Stimulated activated CD8-positive, alpha-beta memory T cell treated with anti-CD3 and anti-CD28 coated beads, Interleukin-2, amount 100 ng/mL, for 1 hour (primary cell): ENCODE measurements at regions not wholly inside any gene's neighbourhood (a gene's known extent, or its start where the extent isn't known, plus 50 kb on each side); places are given as distances from the start of the nearest gene placed in this dataset.

ENCODE experiments used
- DNase-seq, 2 donors: peaks; one replicate each; pipeline ENCODE4 v3.0.0-alpha.2; 2020; ENCODE audit warnings: low read depth in 2 of 2

DNA sequence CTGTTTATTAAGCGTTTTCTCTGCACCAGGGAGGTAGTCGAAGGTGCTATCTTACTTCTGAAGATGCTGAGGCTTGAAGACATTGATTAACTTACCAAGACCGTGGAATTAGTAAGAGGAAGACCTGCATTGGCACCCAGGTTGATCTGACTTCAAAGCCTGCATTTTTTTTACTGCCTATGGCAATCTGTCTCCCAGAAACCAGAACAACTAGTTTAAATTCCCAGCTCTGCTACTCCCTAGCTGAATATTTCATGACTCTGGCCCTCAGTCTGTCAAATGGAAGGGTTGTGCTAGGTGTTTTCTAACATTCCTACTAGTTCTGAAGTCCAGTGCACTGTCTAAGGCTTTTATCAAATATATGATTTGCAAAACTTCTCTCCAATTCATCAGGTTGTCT lies 52.0 kb upstream of the GRAMD1B start:
- DNase-seq = no peak

DNA sequence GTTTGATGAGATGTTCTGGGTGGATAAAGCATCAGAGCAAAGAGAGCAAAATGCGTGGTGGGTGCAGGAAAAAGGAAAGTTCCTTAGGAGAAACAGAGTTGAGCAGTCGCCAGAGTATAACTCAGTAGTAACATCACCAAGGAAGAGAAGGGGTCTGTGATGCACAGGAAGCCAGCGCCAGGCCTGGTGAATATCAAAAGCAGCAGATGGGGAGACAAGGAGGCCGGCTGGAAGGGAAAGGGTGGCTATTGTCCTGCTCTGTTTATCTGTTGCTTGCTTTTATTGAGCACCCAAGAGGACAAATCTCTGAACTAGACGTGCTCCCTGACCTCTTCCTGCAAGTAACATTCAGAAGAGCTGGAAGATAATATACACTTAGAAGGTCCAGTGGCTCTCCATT lies 52.7 kb upstream of the GRAMD1B start:
- DNase-seq = no peak

DNA sequence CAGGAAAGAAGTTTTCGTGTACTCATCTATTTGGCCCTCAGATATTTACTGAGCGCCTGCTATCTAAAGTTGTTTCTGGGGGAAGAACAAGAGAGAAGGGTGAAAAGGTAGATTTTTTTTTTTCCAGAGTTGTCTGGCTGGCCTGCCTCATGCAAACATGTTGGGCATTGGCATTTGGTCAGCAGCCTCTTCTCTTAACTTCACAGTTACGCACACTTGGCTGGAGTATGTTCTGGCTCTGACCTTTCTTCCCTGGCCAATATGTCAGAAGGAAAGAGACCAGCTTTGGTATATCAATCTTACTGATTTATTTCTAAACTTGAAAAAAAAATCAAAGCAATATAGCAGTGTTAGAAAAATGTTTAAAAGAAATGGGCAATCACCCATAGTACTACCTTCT lies 54.2 kb upstream of the GRAMD1B start:
- no peak for DNase-seq

DNA sequence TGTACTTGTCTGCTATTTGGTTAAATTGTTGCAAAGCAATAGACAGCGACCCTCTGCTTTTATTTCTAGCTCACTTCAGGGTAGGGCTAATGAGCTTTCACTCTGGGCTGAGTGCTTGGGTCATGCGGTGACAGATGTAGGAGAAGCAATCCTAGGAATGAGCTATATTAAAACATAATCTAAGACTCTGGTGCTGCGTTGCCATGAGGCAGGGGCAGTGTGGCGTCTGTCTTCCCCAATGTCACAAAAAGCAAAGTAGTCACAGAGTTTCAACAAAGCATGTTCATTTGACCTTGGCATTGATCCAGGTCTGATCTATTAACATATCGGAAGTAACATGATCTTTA lies 55.5 kb upstream of the GRAMD1B start:
- DNase-seq = no peak

DNA sequence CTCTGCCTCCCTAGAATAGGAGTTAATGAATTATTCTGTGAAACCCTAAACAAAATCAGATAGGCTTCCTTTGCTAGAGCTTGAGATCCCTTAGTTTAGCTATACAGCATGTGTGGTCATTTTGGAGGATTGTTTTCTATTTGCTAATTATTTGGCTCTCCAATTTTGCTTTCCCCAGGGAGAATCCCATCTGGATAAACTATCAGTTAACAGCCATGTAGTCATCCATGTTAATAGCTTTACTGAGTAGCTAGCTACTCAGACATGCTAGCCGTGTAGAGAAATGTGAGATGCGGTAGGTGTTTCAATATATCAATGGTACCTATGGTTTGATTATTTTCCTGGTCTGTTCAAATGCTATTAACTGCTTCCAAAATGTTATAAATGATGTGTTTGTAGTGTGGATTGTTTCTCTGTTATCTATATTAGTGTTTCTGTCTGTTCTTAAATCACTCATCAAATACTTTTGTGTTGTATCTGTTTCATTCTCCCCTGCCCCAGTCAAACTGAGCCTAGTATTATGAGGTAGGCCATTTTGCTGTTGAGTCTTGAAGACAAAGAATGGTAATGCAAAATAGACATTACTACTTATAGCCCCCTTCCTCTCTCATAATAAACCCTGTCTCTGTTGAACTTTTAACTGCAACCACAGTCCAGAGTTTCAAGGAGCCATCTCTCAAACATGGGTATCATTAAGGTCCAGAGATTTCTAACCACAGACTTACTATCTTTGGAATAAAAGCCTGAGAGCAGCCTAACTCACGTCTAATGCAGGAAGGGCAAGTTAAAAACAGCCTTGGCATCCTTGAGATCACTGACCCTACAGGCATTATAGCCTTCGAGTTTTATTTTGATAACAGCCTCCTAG lies 56.1 kb upstream of the GRAMD1B start:
- DNase-seq = no peak

DNA sequence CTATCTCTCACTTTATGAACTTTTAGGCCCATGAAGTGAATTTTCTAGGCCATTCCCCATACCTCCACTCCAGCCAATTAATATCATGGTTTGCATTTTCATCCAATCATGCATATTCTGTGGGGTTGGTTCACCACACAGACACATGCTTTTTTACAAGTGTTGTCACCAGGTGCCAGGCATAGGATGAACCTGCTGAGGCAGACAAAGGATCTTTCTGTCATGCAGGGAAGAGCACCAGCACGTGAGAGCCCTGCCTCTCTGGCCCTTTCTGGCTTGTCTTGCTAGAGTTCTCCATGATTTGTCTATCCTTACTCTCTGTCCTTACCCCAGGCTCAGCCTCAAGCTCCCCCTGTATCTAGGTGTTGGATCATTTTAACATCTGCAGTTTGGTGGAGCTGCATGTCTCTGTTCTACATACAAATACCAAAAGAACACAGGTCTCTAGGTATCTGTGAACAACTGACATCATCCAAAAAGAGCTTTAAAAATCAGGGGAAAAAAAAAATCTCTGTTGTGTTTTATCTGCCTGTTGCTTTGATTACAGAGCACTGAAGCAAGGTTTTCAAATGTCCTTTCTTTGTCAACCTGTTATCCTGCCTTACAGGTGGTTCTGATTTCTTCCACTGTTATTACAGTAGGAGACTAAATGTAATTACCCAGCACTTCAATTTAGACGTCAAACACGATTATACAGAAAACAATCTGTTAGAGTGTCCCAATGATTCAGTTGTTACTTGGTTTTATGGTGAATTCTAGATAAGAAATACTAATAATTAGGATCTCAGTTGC lies 58.4 kb upstream of the GRAMD1B start:
- no peak for DNase-seq

DNA sequence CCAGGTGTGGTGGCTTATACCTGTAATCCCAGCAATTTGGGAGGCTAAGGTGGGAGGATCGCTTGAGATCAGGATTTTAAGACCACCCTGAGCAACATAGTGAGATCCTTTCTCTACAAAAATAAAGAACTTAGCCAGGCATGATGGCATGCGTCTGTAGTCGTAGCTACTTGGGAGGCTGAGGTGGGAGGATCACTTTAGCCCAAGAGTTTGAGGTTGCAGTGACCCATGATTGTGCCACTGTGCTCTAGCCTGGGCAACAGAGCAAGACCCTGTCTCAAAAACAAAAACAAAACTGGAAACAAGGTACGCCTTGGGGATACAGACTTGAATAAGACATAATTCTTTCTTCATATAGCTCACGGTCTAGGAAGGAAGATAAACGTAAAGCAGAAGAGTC lies 63.1 kb upstream of the GRAMD1B start:
- DNase-seq = no peak

DNA sequence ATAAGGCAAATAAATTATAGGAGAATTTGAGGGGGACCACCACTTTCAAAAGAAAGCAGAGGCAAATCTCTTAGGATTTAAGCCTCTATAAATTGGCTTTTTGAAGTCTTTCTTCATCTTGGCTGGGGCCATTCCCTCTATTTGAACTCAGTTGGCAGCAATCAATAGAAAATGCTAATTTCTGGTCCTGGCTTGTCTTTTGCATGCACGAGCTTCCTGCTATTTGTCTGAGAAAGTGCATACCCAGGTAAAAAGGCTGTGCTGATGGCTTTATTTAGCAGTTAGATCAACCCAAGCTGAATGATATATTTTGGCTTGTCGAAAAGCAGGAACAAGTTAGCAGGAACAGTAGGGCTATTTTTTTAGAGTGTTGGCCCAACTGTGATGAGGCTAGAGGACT lies 64.1 kb upstream of the GRAMD1B start:
- no peak for DNase-seq

DNA sequence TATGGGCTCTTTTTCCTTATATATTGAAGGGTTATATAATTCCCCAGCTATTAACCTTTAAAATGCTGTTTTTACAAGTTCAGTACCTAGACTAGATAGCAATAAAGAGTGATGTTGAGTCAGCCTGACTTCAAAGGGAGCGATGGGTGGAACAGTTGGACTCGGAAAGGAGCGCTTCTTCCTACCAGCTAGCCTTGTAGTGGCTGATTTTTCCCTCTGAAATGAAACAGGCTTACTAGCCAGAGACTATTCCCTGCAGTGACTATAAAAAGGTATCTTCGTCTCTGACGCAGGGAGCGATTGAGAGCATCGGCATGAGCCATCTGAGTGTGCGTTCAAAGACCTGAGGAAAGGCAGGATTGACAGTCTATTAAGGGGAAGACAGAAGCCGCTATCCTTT lies 66.0 kb upstream of the GRAMD1B start:
- no peak for DNase-seq

DNA sequence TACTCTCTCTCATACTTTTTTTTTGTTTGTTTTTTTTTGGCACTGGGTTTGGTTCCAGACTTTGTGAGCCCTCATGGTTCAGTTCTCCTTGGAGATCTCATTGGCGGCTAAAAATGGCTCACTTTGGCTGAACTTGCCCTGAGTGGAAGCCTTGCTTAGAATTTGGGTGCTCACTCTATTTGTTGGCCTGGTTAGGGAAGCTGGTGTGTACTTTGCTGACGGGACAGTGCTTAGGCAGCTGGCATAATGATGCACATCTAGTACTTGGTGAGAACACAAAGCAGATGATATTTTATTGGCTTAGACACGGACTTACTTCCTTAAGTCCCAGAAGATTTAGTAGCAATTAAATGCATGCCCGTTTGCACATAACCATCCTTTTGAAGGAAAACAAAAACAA lies 66.5 kb upstream of the GRAMD1B start:
- no peak for DNase-seq

DNA sequence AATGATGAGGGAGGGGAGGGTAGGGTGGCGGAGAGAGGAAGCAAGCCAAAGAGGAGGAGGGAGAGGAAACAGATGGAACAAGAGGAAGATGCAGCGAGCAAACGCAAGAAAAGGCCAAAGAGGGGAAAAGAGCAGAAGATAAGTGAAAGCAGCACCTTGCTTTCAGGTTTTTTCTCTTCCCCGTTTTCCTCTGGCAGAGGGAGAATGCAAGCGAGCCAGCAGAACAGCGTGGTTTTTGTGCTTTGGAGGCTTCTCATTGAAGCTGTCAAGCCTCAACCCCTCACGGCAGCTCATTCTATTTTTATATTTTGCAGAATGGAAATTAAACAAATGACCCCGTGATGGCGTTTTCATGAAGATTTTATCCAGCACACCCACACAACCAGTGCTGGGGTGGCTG lies 67.1 kb upstream of the GRAMD1B start:
- no peak for DNase-seq

DNA sequence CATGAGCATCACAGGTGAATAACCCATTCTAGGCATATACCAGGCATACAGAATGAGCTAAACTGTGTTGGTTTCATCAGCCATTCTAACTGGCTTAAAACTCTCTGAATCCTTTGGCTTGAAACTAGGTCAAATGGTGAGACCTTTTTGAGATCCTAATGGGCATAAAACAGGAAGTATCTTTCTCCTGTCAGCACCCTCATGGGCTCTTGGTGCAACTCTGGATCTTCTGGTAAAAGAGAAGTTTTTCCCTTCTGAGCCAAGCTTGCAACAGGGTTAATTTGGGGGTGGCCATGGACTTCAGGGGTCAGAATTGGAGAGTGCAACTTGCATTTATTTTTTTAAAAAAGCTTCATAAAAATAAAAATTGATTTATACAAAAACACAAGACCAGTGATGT lies 67.9 kb upstream of the GRAMD1B start:
- DNase-seq = no peak

DNA sequence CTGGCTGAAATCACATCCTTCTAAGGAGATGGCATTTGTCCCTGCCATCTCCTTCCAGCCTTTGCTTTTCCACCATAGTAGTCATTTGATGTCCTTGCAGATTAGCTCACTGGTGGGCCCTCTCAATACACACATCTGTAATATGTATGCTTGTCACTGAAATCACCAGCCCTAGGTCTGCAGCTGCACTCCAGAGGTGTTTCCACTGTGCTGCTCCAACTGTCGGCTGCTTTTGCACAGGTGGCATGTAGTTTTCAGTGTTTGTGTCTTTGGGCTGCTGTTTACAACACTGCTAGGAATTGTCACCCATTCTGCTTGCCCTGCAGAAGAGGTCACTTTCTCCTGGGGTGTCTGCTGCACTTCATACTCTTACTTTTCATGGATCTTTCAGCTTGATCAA lies 69.0 kb upstream of the GRAMD1B start:
- DNase-seq = no peak

DNA sequence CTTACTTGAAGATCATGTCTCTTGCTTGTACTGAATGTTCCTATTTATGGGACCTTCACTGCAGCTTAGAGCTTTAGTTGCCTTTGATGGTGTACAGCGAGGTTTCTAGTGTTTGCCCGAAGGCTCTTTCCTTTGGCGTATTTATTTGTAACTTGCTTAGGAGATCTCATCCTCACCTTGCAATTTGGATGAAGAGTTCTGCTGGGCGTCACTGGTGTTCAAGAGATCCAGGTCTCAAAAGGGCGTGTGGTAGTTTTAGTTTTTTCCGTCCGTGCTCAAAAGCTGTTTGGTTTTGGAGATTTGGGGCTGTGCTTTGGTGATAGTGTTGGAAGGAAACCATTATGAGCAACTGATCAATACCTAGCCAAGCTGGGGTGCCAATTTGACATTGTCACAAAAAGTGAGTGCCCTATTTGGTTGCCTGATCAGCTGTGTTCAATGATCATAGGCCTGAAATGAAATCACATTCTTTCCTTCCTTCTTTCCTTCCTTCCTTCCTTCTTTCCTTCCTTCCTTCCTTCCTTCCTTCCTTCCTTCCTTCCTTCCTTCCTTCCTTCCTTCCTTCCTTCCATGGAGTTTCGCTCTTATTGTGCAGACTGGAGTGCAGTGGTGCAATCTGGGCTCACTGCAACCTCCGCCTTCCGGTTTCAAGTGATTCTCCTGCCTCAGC lies 69.7 kb upstream of the GRAMD1B start:
- no peak for DNase-seq

DNA sequence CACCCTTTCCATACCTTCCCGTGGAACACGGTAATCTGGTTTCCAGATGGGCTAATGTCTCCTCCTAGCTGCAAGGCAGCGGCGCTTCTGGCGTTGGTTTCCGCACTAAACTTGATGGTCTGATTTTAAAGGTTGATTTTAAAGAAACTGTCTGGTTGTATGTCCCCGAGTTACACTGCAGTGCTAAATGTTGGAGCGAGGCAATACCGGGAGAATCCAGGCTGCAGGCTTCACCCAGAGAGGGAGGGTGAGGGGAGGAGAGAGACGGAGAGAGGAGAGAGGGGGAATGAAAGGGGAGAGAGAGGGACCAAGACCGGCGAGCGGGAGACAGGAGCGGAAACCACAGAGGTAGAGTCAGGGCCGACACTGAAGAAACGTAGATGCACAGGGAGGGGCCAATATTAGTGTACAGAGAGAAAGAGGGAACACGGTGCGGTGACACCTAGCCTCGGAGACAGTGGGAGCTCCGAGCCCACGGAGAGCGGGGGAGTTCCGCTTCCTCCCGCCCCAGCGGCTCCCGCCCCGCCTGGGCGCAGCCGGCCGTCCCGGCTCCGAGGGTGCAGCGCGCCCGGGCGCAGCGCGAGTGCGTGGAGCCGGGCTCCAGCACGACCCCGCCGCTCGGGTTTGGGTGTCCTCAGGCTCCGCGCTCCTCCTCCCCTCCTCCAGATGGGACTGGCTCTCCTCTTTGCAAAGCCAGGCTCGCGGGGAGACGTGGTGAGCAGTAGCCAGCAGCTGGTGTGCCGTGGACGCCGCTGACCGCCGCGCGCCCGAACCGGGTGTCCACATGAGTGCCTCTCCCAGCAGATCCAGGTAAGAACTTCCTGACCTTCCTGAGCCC lies 71.9 kb upstream of the GRAMD1B start:
- DNase-seq = no peak

DNA sequence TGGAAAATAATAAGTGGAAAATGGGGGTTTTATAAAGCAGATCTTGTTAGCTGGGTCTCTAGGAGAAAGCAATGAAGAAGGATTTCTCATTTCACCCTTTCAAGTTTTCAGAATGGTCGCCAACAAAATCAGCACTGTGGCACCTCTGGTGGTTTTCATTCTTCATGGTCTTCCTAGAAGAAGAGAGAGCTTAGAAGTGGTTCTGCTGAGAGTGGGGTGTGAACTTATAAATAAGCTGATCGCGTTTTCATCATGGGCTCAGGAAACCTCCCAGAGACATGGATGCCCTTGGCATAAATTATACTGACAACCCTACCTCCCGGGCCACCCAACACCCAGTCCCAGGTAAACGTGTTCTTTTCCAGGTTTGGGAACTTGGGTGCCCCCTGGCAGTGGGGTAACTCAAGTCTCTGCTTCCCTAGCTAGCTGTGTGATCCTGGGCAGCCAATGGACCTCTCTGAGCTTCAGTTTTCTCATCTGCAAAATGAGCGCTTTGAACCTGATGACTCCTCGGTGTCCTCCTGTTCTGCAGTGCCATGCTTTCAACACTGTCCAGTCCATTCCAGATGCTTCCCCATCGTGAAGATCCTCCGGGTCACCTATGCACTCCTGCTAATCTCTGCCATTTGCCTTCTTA lies 72.6 kb upstream of the GRAMD1B start:
- no peak for DNase-seq

DNA sequence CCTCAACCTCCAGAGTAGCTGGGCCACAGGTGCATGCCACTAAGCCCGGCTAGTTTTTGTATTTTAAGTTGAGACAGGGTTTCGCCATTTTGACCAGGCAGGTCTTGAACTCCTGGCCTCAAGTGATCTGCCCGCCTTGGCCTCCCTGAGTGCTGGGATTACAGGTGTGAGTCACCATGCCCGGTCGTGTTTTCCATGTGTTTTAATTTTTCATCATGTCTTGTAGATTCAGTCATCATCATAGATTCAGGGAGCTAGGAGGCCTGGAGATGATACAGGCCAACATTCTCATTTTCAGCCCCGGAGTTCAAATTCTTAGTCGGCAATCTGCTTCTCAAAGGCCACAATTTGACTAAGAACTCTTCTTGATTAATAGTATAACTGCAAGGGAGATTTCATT lies 73.5 kb upstream of the GRAMD1B start:
- DNase-seq = no peak

DNA sequence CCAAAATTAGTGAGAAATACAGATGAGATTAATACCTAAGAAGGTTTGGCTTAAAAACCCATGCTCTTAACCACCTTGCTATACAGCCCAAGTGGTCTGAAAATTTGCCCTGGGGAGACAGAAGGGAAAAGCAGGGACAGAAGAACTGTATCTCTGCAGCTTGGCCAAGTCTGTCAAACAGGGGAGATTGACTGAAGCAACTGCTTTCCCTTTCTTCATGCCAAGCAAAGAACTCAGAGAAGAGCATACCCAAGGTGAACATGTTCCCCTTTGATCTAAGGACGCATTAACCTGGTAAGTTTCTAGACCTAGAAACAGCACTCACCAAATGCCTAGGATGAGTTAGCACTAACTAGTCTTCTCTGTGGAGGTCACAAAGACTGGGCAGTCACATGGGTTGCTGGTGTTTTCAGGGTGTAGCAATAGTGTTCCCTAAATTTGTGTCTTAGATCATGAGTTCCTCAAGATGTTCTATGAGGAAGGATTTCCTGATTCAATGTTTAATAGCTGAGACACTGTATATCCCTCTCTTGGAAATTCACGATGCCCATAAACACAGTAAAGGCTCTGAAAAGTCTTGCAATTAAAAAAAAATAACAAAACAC lies 75.6 kb upstream of the GRAMD1B start:
- DNase-seq = no peak

DNA sequence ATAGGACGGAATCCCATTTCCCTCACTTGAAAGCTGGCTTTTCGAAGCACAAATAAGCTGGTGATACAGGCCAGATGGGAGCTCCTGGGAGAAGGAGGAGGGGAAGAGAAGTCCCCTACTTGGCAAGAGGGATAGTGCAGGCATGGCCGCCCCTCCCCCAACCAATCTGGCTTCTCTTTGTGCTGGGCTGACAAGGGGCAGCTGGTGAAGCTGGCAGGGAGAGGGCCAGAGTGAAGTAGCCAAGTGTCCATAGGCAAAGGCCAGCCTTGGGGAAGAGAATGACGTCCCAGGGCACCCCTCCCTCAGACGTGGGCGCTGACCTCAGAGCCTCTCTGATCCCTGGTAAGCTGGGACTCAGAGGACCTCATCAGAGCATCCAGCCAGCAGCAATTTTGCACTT lies 78.7 kb upstream of the GRAMD1B start:
- DNase-seq = no peak

DNA sequence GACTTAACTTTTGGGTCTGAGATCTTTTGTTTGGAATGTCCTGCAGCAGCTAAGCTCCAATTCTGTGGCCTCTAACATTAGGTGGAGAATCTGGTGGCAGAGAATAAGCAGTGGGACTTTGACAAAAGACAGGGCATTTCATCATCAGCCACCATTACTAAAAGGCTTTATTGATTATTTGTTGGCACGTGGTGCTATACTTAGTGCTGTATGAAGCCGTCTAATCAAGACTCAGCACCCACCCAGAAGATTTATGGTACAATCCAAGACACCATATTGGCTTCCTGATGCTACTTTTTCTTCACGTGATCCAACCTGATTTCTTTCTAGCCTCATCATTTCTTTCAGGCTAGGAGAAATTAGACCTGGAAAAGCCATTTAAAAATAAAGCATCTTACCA lies 80.7 kb upstream of the GRAMD1B start:
- DNase-seq = no peak

DNA sequence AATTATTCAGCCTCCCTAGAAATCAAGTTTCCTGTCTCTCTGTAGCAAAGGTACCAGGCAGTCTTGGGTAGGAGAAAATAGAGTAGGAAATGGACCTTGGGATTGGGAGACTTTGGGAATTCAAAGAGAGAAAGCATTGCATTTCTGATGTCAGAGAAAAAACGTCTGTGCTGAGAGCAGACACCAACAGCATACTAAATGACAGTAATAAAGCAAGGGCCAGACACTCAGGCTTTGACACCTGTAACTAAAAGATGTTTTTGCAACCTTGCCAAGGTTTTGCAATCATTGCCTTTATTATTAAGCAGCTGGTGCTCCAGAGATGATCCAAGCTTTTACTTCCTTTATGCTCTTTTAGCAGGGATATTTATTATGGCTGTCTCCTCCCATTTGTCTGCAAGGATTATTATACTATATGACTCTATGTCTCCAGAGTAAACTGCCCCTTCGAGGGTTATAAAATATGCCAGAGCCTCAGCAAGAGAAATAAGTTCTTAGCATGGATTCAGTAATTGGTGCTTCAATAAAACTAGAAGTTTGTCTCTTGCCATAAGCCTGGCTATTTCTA lies 85.2 kb upstream of the GRAMD1B start:
- no peak for DNase-seq
